PFSK-1 (cell line): ENCODE measurements at regions not wholly inside any gene's neighbourhood (a gene's known extent, or its start where the extent isn't known, plus 50 kb on each side); places are given as distances from the start of the nearest gene placed in this dataset.

Source experiments
- FOXP2 ChIP-seq: optimal IDR thresholded peaks from 2 replicates; pipeline ENCODE3; 2011; ENCODE audit warnings: borderline replicate concordance, control low read depth, inconsistent platforms; ENCODE audit not compliant: insufficient read depth; ENCODE audit errors: extremely low read length, extremely low read depth
- POLR2AphosphoS5 ChIP-seq: IDR thresholded peaks from 2 replicates; pipeline ENCODE4 v1.6.1; 2012; ENCODE audit warnings: low read depth, mild to moderate bottlenecking, control low read depth, low read length, moderate library complexity
- REST ChIP-seq, 2 experiments: IDR thresholded peaks; 2 replicates each; pipeline versions ENCODE4 v1.6.1 to v1.8.0; 2011 to 2012; ENCODE audit warnings: low read depth in 2 of 2, low read length in 2 of 2, control low read depth in 1 of 2, inconsistent platforms in 1 of 2, mild to moderate bottlenecking in 1 of 2, moderate library complexity in 1 of 2; ENCODE audit not compliant: insufficient read depth in 1 of 2
- SIN3A ChIP-seq: IDR thresholded peaks from 2 replicates; pipeline ENCODE4 v1.6.1; 2012; ENCODE audit warnings: mild to moderate bottlenecking, low read length, moderate library complexity, borderline replicate concordance; ENCODE audit not compliant: insufficient read depth
- TAF1 ChIP-seq: IDR thresholded peaks from 2 replicates; pipeline ENCODE4 v1.6.1; 2012; ENCODE audit warnings: low read length, control low read depth, borderline replicate concordance; ENCODE audit not compliant: insufficient read depth

- no peak for TF ChIP-seq FOXP2
- TF ChIP-seq POLR2AphosphoS5 = no peak
- no peak for TF ChIP-seq REST (IDR thresholded peaks at IDR 0.05; ENCODE audit: insufficient read depth in 1 of 2, low read depth in 2 of 2, low read length in 2 of 2)
- TF ChIP-seq SIN3A = no peak
- TF ChIP-seq TAF1 = no peak
These were observed 603.1 kb downstream of the EBF1 start for GRCh38 chr5:158496624-158497023.

- no peak for TF ChIP-seq FOXP2
- TF ChIP-seq REST (IDR thresholded peaks at IDR 0.05; ENCODE audit: insufficient read depth in 1 of 2, low read depth in 2 of 2, low read length in 2 of 2) = no peak
- TF ChIP-seq SIN3A = no peak
- TF ChIP-seq TAF1 = no peak
- TF ChIP-seq POLR2AphosphoS5 = no peak
These were observed 605.2 kb downstream of the EBF1 start for GRCh38 chr5:158494541-158494940.

GRCh38 chr5:158492841-158493242 is 606.9 kb downstream of the EBF1 start:
- TF ChIP-seq TAF1 = no peak
- TF ChIP-seq REST (IDR thresholded peaks at IDR 0.05; ENCODE audit: insufficient read depth in 1 of 2, low read depth in 2 of 2, low read length in 2 of 2) = no peak
- TF ChIP-seq POLR2AphosphoS5 = no peak
- TF ChIP-seq FOXP2 = no peak
- no peak for TF ChIP-seq SIN3A

- TF ChIP-seq SIN3A = no peak
- TF ChIP-seq POLR2AphosphoS5 = no peak
- TF ChIP-seq REST (IDR thresholded peaks at IDR 0.05; ENCODE audit: insufficient read depth in 1 of 2, low read depth in 2 of 2, low read length in 2 of 2) = no peak
- TF ChIP-seq FOXP2 = no peak
- TF ChIP-seq TAF1 = no peak
These were observed 607.6 kb downstream of the EBF1 start for GRCh38 chr5:158492136-158492535.

GRCh38 chr5:158487664-158488063 is 612.1 kb downstream of the EBF1 start:
- TF ChIP-seq SIN3A = no peak
- TF ChIP-seq TAF1 = no peak
- no peak for TF ChIP-seq REST (IDR thresholded peaks at IDR 0.05; ENCODE audit: insufficient read depth in 1 of 2, low read depth in 2 of 2, low read length in 2 of 2)
- TF ChIP-seq POLR2AphosphoS5 = no peak
- no peak for TF ChIP-seq FOXP2
